Neural cell (in vitro differentiated cells): ENCODE measurements at regions not wholly inside any gene's neighbourhood (a gene's known extent, or its start where the extent isn't known, plus 50 kb on each side); places are given as distances from the start of the nearest gene placed in this dataset.

ENCODE experiments used
- CTCF ChIP-seq: fragments of 450-650 bp; IDR thresholded peaks from 2 replicates; pipeline ENCODE4 v1.5.1; 2014; ENCODE audit warnings: antibody characterized with exemption, mild to moderate bottlenecking, moderate library complexity; ENCODE audit not compliant: poor library complexity, severe bottlenecking
- EP300 ChIP-seq: fragments of 450-650 bp; conservative IDR thresholded peaks from 2 replicates; pipeline ENCODE4 v1.6.1; 2014; ENCODE audit warnings: antibody characterized with exemption, mild to moderate bottlenecking, moderate library complexity; ENCODE audit not compliant: poor library complexity, severe bottlenecking
- EZH2 ChIP-seq: fragments of 200-600, 300-800 bp; shearing (Covaris generic), sonication (generic); IDR thresholded peaks from 2 replicates; pipeline ENCODE4 v1.6.1; 2014; ENCODE audit warnings: antibody characterized with exemption, low read length, borderline replicate concordance, mild to moderate bottlenecking; ENCODE audit not compliant: insufficient read depth, poor library complexity, severe bottlenecking

- TF ChIP-seq CTCF (no peak), EZH2 (no peak), EP300 (no peak)
These were observed 164.8 kb upstream of the TBX18 start for GRCh38 chr6:84929212-84929611.
